Esophagus muscularis mucosa (tissue), 3 donors: ENCODE measurements at regions not wholly inside any gene's neighbourhood (a gene's known extent, or its start where the extent isn't known, plus 50 kb on each side); places are given as distances from the start of the nearest gene placed in this dataset.

ENCODE experiments used
- CTCF ChIP-seq, 3 experiments: fragments of 200-600 bp in 2 of 3; fragments of 450-650 bp in 1 of 3; sonication (generic) in 2 of 3; IDR thresholded peaks; one replicate each; pipeline ENCODE4 v1.5.1; 2017 to 2019; ENCODE audit warnings: antibody characterized with exemption in 3 of 3, mild to moderate bottlenecking in 2 of 3, moderate library complexity in 1 of 3
- EP300 ChIP-seq: sonication (generic); formaldehyde crosslinking; IDR thresholded peaks from one replicate; pipeline ENCODE4 v1.6.1; 2017; ENCODE audit warnings: antibody characterized with exemption

- TF ChIP-seq CTCF (IDR thresholded peaks at IDR 0.05) (no peak), EP300 (no peak)
Measured at GRCh38 chr18:39296293-39296888, 1730.8 kb upstream of the CELF4 start.
